HL-60 (cell line): ENCODE measurements at regions not wholly inside any gene's neighbourhood (a gene's known extent, or its start where the extent isn't known, plus 50 kb on each side); places are given as distances from the start of the nearest gene placed in this dataset.

Experiments
- DNase-seq, 2 experiments: peaks; one replicate each; pipeline ENCODE4 v3.0.0-alpha.2; 2010 to 2020; ENCODE audit warnings: low read depth in 1 of 2, low spot score in 1 of 2
- H3K27ac ChIP-seq: fragments of 250-450 bp; sonication (Bioruptor Pico); replicated peaks from 2 replicates; pipeline ENCODE4 v1.5.1; 2020; ENCODE audit warnings: mild to moderate bottlenecking, moderate library complexity
- H3K27me3 ChIP-seq: fragments of 250-450 bp; sonication (Bioruptor Pico); 2 replicates; pipeline ENCODE4 v1.5.1; 2021; ENCODE audit warnings: mild to moderate bottlenecking, moderate library complexity; ENCODE audit not compliant: insufficient read depth, poor library complexity, severe bottlenecking
- H3K4me3 ChIP-seq: replicated peaks from 2 replicates; pipeline ENCODE4 v1.5.1; 2011; ENCODE audit warnings: mild to moderate bottlenecking, control low read depth, low read length; ENCODE audit not compliant: insufficient read depth
- GABPA ChIP-seq: IDR thresholded peaks from 2 replicates; pipeline ENCODE4 v1.6.1; 2012; ENCODE audit warnings: low read depth
- POLR2AphosphoS5 ChIP-seq: IDR thresholded peaks from 2 replicates; pipeline ENCODE4 v1.6.1; 2012; ENCODE audit warnings: low read depth
- SPI1 ChIP-seq: IDR thresholded peaks from 2 replicates; pipeline ENCODE4 v1.6.1; 2012; ENCODE audit warnings: low read depth, mild to moderate bottlenecking, borderline replicate concordance
- TF ChIP-seq, protein P1 (sequence below): IDR thresholded peaks from one replicate; pipeline ENCODE4 v1.5.1; 2011; ENCODE audit warnings: low read length, control low read depth, inconsistent platforms; ENCODE audit not compliant: insufficient read depth
- TF ChIP-seq, protein P2 (sequence below): IDR thresholded peaks from 2 replicates; pipeline ENCODE4 v1.6.1; 2012; ENCODE audit warnings: low read depth; ENCODE audit not compliant: insufficient replicate concordance

GRCh38 chr1:219427989-219428388 lies 184.9 kb downstream of the ZC3H11B start:
- TF ChIP-seq, protein P1, sequence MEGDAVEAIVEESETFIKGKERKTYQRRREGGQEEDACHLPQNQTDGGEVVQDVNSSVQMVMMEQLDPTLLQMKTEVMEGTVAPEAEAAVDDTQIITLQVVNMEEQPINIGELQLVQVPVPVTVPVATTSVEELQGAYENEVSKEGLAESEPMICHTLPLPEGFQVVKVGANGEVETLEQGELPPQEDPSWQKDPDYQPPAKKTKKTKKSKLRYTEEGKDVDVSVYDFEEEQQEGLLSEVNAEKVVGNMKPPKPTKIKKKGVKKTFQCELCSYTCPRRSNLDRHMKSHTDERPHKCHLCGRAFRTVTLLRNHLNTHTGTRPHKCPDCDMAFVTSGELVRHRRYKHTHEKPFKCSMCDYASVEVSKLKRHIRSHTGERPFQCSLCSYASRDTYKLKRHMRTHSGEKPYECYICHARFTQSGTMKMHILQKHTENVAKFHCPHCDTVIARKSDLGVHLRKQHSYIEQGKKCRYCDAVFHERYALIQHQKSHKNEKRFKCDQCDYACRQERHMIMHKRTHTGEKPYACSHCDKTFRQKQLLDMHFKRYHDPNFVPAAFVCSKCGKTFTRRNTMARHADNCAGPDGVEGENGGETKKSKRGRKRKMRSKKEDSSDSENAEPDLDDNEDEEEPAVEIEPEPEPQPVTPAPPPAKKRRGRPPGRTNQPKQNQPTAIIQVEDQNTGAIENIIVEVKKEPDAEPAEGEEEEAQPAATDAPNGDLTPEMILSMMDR, result no peak
- no peak for TF ChIP-seq SPI1
- no peak for TF ChIP-seq POLR2AphosphoS5
- no peak for TF ChIP-seq GABPA
- TF ChIP-seq, protein P2, sequence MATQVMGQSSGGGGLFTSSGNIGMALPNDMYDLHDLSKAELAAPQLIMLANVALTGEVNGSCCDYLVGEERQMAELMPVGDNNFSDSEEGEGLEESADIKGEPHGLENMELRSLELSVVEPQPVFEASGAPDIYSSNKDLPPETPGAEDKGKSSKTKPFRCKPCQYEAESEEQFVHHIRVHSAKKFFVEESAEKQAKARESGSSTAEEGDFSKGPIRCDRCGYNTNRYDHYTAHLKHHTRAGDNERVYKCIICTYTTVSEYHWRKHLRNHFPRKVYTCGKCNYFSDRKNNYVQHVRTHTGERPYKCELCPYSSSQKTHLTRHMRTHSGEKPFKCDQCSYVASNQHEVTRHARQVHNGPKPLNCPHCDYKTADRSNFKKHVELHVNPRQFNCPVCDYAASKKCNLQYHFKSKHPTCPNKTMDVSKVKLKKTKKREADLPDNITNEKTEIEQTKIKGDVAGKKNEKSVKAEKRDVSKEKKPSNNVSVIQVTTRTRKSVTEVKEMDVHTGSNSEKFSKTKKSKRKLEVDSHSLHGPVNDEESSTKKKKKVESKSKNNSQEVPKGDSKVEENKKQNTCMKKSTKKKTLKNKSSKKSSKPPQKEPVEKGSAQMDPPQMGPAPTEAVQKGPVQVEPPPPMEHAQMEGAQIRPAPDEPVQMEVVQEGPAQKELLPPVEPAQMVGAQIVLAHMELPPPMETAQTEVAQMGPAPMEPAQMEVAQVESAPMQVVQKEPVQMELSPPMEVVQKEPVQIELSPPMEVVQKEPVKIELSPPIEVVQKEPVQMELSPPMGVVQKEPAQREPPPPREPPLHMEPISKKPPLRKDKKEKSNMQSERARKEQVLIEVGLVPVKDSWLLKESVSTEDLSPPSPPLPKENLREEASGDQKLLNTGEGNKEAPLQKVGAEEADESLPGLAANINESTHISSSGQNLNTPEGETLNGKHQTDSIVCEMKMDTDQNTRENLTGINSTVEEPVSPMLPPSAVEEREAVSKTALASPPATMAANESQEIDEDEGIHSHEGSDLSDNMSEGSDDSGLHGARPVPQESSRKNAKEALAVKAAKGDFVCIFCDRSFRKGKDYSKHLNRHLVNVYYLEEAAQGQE, result no peak
- DNase-seq, result no peak
- no peak overlapping the region for H3K27ac ChIP-seq

DNA sequence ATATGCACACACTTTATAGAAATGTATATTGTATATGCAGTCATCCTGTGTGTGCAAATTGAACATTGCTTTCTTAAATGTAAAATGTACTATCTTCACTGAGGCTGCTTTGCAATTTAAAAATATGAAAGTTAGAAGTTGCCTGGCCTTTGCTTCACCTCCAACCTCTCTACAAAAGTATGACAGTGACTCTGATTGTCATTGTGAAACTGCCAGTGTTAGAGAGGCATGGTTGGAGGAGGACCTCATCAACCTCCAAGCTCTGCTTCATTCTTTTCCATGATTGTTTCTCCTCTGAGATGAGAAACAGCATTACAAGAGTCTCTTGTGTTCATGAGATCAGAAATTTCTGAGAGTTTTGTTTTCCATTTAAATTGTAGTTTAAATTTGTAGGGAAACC lies 185.5 kb downstream of the ZC3H11B start:
- no peak for DNase-seq
- TF ChIP-seq GABPA, result no peak
- TF ChIP-seq, protein P2, result no peak
- TF ChIP-seq SPI1, result no peak
- TF ChIP-seq POLR2AphosphoS5, result no peak
- TF ChIP-seq, protein P1, result no peak
- Histone ChIP-seq H3K4me3 (no peak overlapping the region), H3K27me3 (no peaks in the 10 kb centered on the region), H3K27ac (no peak overlapping the region)

More at GRCh38 chr1:219427989-219428388, 184.9 kb downstream of the ZC3H11B start:
- Histone ChIP-seq H3K4me3 (no peak overlapping the region), H3K27me3 (no peaks in the 10 kb centered on the region)

DNA sequence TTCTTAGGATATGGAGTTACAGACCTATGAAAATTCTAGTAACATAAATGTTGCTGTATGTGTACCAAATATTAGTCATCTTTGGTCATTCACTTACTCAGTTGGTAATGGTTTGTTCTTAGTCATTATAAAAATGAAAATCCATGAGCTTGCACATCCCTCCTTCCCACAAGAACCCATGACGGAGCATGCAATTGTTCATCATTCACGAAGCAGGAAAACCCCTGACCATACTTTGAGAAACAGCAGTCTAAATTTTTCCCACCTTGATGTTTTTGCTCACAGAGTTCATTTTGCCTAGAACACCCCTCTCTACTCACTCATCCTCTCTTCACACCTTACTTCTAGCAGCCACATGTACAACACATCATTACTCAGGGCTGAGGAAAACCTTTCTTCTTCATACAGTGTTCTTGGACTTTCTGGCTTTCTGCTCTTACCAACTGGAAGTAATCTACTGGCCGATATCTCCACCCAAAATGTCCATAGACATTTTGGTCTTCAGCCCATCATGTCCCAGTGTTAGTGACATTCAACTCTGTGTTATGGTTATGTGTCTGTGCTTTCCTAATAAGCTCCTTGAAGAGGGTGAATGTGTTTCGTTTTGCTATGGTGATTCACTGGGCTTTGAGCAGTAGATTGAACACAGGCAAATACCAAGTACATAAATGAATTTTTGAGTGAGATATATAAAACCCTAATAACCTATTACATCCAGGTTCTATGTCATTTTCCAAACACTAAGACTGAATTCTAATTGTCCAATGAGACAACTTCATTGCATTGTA lies 189.9 kb downstream of the ZC3H11B start:
- H3K27ac ChIP-seq, result no peak overlapping the region
- no peak for TF ChIP-seq SPI1
- TF ChIP-seq, protein P1, result no peak
- TF ChIP-seq, protein P2, result no peak
- no peaks in the 10 kb centered on the region for H3K27me3 ChIP-seq
- no peak overlapping the region for H3K4me3 ChIP-seq
- DNase-seq, result no peak
